Stimulated activated CD4-positive, alpha-beta T cell treated with anti-CD3 and anti-CD28 coated beads, TNF-alpha, amount 100 ng/mL, for 48 hours (primary cell): ENCODE measurements at regions not wholly inside any gene's neighbourhood (a gene's known extent, or its start where the extent isn't known, plus 50 kb on each side); places are given as distances from the start of the nearest gene placed in this dataset.

Source experiments
- DNase-seq, 3 donors: peaks; one replicate each; pipeline ENCODE4 v3.0.0-alpha.2; 2020; ENCODE audit warnings: low read depth in 3 of 3

DNA sequence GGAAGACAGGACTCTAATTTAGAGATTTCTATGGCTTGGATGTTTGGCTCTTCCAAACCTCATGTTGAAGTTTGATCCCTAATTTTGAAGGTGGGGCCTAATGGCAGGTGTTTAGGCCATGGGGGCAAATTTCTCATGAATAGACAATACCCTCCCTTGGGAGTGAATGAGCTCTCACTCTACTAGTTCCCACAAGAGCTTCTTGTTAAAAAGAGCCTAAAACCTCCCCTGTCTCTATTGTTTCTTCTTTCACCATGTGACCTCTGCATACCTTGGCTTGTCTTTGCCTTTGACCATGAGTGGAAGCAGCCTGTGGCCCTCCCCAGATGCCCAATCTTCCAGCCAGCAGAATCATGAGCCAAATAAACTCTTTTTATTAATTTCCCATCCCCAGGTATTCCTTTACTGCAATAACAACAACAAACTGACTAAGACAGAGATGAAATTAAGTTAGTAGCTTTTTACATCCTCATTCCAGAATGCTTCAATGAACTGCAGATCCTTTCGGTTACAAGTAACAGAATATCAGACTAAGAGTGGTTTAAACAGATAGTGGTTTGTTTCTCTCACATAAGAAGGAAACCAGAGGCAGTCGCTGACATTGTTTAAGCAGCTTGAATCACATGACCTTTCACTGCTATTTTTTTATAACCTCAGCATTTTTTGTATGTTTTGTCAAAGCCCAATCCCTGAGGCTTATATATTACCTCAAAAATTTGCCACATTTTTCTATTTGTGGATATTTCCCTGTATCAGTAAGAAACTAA lies 1013.3 kb upstream of the SEMA6D start:
- no peak for DNase-seq

DNA sequence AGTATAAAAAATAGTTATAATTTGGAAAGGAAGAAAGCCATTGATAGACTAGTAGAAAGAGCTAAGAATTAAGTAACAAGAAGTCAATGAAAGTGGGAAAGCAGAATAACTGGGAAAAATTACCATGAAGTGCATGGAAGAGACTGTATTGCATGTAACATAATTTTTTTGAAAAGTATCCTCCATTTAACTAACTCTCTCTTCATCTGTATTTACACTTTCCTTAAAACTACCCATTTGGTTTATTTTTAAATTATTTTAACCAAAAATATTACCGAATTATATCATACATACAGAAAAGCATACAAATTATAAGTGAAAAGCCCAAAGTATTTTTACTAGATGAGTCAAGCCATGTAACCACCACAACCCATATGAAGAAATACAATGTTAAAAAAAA lies 1009.9 kb upstream of the SEMA6D start:
- DNase-seq, result no peak

DNA sequence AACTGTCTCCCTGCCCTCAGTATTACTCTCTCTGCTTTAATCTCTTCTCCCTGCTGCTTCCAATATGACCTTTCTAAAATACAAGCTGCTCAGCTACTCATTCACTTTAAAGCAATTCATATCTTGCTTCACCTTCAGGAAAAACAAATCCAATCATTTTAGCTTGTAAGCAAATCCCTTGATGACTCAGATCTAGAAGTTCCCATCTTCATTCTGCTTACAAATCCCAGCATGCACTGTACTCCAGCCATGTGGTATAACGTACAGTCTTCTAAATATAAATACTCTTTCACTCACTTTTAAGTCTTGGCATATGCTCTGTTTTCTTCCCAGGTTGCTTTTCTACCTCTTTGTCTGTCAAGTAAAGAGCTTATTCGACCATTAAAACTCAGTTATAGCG lies 1009.1 kb upstream of the SEMA6D start:
- DNase-seq, result no peak

DNA sequence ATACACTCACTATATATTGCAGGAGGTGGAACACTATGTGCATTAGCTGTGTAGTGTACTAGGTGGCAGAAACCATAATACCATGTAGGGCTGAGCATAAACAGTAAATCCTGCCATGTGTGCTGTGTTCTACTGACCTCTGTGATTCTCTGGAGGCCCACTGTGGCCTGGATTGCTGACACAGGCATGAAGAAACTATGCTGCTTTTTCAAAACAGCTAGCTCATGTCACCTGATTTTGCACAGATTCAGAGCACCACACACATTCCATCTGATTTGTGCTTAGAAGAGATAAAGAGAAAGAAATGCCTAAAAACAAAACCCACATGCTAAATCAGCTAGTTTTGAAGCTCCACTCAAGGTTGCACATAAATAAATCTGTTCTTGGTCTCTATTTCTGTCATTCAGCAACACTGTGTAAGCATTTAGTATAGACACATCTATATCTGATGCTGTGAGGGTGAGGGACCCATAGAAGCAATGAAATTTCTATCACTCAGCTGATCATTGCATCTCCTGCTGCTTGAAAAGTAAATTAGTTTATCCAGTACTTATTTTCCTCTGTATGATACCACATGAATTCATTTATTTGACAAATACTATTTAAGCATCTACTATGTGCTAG lies 1007.7 kb upstream of the SEMA6D start:
- DNase-seq, result no peak

DNA sequence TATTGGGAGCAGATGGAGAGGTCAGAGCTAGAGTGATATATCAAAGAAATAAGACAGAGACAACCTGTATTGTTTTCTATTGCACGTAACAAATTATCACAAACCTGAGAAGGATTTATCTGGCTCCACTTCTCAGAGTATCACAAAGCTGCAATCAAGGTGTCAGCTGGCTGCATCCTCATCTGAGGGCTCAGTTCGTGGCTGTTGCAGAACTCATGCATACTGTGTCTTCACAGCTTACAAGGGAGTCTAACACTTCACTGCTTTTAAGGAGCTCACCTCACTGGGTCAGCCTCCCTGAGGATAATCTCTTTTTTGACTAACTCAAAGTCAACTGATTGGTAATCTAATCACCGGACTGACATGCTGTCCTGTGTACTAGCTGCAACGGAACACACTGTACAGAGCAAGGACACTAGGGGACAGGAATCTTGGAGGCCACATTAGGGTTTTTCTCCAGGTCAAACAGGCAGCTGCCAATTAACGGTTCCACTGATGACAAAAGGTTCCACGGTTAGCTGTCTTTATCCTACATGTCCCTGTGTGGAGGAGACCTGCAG lies 1006.8 kb upstream of the SEMA6D start:
- DNase-seq, result no peak

DNA sequence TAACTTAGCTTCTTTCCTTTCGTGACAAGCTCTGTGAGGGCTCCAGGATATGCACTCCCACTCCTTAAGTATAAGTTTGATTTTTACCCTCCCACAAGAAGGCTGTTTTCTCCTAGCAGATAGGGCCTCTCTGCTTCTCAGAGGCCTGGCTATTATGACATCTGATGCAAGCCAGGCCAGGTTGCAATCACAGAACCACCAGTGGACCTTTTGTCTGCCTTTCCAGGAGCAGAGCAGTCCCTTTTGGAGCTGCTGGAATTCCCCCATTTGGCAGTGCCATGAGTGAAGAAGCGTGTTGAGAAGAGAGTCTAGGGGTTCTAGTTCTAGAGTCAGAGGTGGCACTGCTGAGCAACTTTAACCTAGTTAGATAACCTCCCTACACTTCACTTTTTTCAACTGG lies 1004.3 kb upstream of the SEMA6D start:
- DNase-seq, result no peak

DNA sequence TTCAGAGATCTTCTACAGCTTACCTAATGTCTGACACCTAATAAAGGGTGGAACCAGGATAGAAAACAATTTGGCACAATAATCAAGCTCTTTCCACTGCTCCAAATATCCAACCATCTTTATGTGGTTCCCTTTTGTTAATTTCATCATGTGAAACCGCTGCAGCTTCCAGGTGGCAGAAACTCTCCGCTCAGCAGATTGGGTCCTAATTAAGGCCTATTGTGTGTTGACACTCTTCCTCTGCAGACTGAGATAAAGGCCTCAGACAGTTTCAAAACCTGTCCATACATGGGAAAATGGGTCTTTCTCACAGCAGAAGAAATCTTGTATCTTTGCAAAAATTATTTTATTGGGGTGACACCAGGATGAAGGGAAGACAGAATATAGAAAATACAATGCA lies 1002.4 kb upstream of the SEMA6D start:
- no peak for DNase-seq

DNA sequence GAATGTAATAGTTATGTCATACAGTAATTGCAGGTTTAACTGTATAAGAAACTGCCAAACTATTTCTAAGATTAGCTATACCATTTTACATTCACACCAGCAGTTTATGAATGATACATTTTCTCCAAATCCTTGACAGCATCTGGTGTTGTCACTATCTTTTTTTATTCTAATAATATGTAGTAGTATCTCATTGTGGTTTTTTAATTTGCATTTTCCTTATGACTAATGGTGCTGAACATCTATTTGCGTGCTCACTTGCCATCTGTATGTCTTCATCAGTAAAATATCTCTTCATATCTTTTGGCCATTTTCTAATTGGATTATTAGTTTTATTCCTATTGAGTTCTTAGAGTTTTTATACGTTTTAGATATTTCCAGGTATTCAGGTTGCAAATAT lies 994.0 kb upstream of the SEMA6D start:
- DNase-seq, result no peak

DNA sequence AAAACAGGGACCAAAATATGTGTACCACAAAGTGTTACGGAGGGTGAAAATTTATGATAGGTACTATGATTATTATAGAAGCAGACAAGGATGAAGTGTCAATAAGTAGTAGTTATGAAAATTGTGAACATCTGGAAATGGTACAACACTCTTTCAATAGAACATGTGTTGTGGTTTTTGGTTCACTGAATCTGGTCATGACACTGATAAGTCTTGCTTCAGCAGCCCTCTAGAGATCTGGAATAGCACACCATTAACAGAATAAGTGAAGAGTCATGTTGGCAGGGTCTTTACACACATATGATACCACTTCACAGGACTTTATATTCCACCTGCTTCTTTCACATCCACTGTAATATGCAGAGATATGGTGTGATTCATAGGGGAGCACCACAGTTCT lies 985.2 kb upstream of the SEMA6D start:
- DNase-seq, result no peak

DNA sequence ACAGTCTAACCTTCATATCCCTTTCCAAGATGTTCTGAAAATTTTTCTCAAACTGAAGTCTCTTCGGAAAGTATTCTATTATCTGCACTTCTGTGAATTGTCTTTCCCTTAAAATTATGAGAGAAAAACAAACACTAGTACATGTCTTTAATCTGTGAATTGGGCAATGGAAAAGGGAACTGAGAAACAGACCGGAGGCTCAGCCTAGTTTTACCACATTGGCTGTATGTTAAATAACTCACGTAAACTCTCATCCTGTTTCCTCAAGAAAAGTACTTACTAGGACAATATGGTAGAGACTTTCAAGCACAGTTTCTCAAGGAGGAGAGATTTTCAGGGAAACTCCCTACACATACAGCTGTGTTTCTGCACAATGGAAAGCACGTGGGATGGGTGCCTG lies 982.2 kb upstream of the SEMA6D start:
- DNase-seq, result no peak

DNA sequence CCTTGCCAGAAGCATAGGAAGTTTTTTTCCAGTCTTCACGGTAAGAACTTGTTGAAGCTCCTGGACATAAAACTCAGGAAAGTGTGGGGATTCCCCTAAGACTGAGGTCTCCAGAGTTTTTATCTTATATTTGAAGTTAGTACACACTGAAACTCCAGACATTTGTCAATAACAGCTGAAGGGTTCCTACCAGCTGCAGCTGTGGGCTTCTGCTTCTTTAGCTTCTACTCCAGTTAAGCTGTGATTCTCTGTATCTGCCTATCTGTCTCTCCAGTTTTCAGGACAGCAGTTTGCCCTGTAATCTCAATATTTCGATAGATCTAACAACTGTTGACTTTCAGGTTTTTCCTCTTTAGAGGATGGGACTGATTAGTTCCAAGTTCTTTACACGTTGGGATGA lies 966.0 kb upstream of the SEMA6D start:
- no peak for DNase-seq

DNA sequence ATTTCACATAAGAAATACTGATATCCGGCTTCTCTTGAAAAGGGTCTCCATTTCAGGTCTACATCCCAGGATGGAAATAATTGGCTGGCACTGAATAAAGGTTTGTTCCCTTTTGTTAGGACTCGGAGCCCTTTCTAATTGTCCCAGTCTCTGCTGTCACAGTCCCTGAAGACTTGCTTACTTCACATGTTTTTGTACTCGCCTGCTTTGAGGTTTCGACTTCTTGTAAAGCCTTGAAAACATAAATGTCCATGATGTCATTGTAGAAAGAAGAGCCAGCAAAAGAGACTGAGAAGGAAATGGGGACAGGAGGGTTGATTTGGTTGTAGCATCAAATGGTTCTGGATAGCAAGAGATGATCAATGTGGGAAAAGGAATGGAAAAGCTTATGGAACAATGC lies 963.4 kb upstream of the SEMA6D start:
- DNase-seq, result no peak

DNA sequence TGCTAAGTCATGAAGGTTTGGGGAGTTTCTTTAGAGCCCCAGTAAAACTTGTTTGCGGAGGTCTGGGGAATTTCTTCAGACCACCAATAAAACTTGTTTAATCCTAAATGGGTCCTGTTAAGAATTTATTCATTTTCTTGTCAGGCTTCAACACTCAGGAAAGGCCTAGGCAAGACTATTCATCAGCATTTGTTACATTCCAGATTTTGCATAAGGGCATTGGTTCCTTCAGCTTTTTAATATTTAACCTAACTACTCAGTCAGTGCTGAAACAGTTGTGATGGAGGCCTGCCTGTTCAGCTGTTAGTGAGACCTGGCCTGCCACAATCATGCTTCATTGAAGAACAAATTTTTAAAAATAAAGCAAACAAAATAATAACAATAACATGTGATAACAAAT lies 954.2 kb upstream of the SEMA6D start:
- no peak for DNase-seq

DNA sequence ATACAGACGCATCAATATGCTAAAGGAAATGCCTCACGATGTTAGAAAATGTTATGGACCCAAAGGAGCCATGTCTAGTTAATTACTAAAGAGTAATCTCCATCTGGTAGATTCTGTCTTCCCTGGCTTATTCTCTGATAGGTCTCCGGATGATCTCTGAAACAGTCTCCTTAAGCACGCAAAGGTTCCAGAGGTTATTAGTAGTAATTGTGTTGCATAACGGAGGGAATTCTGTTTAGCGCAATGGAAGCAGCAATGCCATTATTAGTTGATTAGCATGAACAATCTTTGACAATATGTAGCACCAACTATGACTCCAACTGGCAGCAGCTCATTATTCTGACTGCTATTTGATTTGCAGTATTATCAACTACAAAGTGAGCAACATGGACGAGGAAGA lies 952.5 kb upstream of the SEMA6D start:
- no peak for DNase-seq

DNA sequence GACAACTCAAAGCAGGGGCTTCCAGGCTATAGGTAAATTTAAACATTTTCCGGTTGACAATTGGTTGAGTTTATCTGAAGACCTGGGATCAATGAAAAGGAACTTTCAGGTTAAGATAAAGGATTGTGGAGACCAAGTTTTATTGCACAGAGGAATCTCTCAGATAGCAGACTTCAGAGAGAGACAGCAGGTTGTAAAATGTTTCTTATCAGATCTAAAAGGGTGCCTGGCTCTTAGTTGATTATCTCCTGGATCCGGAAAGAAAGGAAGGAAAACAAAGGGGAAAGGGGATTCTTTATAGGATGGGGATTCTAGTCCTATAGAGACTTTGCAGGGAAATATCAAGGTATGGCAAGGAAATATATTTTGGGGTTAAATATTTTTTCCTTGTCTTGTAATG lies 951.3 kb upstream of the SEMA6D start:
- no peak for DNase-seq

DNA sequence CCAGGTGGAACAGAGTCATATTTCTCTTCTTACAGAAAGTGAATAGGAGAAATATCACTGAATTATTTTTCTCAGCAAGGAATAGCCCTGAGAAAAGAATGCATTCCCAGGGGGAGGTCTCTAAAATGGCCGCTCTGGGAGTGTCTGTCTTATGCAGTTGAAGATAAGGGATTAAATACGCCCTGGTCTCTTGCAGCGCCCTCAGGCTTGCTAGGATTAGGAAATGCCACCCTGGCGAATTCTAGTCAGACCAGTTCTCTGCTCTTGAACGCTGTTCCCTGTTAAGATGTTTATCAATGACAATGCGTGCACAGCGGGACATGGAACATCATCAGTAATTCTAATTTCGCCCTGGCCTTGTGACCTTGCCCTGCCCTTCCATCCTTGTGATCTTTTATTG lies 949.0 kb upstream of the SEMA6D start:
- no peak for DNase-seq

DNA sequence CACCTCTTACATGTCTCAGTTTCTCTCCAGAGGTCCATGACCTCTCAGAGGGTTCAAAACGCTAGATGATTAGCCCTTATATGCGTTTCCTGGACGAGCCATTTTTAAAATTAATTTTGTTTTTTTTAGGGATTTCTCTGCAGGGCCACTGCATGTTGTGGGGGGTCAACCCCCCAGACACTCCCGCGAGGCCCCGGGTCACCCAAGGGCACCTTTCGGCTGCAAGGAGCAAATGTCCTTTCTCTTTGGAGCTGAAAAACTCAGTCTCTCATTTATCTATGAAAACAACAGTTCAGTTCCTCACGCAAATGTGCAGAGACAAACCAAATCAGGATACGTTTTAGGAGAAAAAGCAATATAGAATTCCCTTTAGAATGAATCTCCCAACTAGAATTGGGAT lies 944.3 kb upstream of the SEMA6D start:
- DNase-seq, result no peak

DNA sequence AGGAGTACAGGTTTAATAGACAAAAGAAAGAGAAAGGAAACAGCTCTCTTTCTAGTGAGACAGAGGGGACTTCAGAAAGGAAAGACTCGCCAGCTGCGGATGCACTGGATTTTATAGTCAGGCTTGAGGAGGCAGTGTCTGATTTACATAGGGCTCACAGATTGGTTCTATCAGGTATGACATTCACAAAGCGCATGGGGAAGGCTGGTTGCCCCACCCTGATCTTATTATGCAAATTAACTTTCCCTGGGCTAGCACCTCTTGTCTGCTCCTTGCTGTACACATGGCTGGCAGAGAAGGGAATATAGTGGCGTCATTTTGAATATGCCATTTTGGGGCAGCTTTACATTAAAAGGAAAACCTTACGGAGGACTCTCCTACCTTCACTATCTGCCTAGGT lies 938.4 kb upstream of the SEMA6D start:
- no peak for DNase-seq

DNA sequence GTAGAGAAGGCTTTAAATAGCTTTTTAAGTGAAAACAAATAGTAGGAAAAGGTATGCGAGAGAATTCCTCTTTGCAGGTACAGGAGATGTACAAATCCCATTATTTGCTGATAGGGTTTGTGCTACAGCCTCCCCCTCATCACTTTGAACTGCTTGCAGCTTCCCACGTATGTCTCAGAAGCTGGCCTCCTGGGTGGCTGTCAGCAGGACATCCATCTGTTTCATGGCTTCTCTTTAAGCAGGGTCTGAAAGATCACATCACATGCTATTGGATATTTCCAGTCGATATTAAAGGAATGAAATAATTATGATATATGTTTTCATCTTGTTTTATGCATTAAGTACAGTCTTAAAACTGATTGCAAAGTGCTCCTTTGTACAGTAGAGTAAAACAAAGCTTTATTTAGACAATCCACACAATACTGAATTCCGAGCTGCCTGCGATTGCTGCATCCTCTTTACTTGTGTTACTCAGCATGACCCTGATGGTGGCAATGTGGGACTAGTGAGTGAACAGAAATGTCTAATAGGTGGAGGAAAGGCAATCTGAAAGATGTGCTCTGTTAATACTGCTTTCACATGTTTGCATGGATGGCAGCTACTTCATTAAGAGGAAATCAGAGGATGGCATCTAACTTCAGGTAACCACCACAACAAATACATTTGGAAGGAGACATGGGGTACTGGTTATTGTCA lies 930.6 kb upstream of the SEMA6D start:
- DNase-seq, result no peak

DNA sequence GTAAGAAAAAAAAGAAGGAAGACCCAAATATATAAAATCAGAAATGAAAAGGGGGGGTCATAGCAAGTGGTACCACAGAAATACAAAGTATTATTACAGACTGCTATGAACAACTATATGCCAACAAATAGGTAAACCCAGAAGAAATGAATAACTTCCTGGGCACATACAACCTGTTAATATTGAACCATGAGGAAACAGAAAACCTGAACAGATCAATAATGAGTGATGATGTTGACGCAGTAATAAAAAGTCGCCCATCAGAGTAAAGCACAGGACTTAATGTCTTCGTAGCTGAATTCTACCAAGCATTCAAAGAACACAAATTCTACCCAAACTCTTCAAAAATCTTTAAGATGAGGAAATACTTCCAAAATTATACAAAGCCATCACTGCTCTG lies 921.6 kb upstream of the SEMA6D start:
- DNase-seq, result no peak

DNA sequence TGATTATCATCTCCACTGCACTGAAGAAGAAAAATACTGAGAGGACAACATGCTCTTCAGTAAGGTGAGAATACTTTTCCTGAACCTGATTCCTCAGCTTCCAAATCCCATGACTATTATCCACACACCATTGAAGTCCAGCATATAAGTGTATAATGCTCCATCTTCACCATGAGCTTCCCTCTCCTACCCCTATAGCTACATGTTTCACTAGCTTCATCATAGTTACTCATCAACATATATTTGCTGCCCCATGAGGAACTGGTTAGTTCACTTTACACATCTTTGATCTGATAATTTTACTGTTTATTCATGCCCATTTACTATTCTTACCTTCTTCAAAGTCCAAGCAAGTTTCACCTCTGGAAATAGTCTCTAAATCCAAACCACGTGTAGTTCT lies 908.5 kb upstream of the SEMA6D start:
- DNase-seq, result no peak

DNA sequence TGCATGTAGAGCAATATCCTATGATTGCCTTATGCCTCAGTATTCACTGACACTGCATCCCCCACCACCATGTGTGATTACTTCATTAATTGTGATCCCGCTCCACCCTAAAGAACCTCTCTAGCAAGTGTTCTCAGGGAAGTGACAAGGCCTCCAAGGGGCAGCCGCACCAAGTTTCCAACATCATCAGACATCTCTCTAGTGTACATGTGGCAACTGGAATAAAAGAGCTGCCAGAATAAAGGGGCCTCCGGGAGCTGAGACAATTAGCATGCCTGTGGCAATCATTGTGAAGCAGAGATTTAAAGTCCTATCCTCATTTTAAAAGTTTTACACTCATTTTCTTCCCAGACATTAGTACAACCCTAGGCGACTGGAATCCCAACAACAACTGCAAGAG lies 902.1 kb upstream of the SEMA6D start:
- no peak for DNase-seq

DNA sequence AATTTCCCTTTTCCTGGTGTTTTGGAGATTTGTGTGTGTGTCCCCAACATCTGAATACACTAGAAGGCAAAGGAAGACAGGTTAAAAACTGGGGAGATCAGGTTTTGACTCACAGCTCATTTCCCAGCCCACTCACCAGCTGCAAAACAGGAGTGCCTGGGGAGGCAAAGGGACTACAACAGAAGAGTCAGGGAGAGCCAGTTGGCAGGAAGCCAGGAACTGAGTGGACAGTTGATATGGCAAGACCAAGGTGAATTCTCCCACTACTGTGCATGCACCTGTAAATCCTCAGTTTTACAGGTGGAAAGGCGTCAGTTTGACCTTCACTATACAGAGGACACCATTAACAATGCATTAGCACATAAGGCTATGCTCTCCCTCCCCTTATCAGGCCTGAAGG lies 901.5 kb upstream of the SEMA6D start:
- DNase-seq, result no peak
